ENCODE measurements at regions not wholly inside any gene's neighbourhood (a gene's known extent, or its start where the extent isn't known, plus 50 kb on each side); places are given as distances from the start of the nearest gene placed in this dataset.
"Not testable (repeated sequence)": the region's sequence is repeated elsewhere in the genome, so short reads cannot be mapped to it uniquely, and the experiment has no call there.

GRCh38 chr13:100948937-100949336 is 274.3 kb upstream of the TMTC4 start:
- not testable (repeated sequence) for TF ChIP-seq RFX5 (IDR thresholded peaks at IDR 0.05; ENCODE audit: low read depth, low read length); CTCF (conservative IDR thresholded peaks at IDR 0.05; ENCODE audit: low read depth, low read length); POLR2A (IDR thresholded peaks at IDR 0.05; ENCODE audit: low read depth, low read length); MAZ (IDR thresholded peaks at IDR 0.05; ENCODE audit: borderline replicate concordance, low read depth, low read length); USF2 (IDR thresholded peaks at IDR 0.05; ENCODE audit: low read depth, low read length); SMC3 (IDR thresholded peaks at IDR 0.05; ENCODE audit: low read depth, low read length); RCOR1 (IDR thresholded peaks at IDR 0.05; ENCODE audit: insufficient replicate concordance, low read length); CEBPB (IDR thresholded peaks at IDR 0.05; ENCODE audit: low read depth, low read length); RAD21 (IDR thresholded peaks at IDR 0.05; ENCODE audit: low read length); ELK1 (IDR thresholded peaks at IDR 0.05; ENCODE audit: borderline replicate concordance, low read depth, low read length)
